Endometrial microvascular endothelial cells (primary cell): ENCODE measurements at regions not wholly inside any gene's neighbourhood (a gene's known extent, or its start where the extent isn't known, plus 50 kb on each side); places are given as distances from the start of the nearest gene placed in this dataset.
"Not testable (repeated sequence)": the region's sequence is repeated elsewhere in the genome, so short reads cannot be mapped to it uniquely, and the experiment has no call there.

Source experiments
- in situ Hi-C: cut with HindIII; loops from 2 replicates; pipeline ENCODE4 v1.10.0; 2017; ENCODE audit warnings: low sequenced_read_pairs, low pct_unique_long_range_greater_than_20kb; ENCODE audit errors: inconsistent ontology term

- in situ Hi-C loops: loop anchor here (25.0 kb wide), 1 partner anchor 104 kb away; the partner anchor contains the start of gene CAPZB
Observed at GRCh38 chr1:19591482-19592091, 52.5 kb upstream of the NBL1 start.

GRCh38 chr1:19585507-19585906 is 58.6 kb upstream of the NBL1 start:
- in situ Hi-C loops: loop anchor here (25.0 kb wide), 1 partner anchor 98 kb away; the partner anchor contains the start of gene CAPZB

GRCh38 chr1:19582318-19582717 is 61.8 kb upstream of the NBL1 start:
- in situ Hi-C loops: loop anchor here (25.0 kb wide), 1 partner anchor 95 kb away; the partner anchor contains the start of gene CAPZB

GRCh38 chr1:19581381-19581780 is 62.7 kb upstream of the NBL1 start:
- in situ Hi-C loops: loop anchor here (25.0 kb wide), 1 partner anchor 94 kb away; the partner anchor contains the start of gene CAPZB

- in situ Hi-C loops: loop anchor here (25.0 kb wide), 1 partner anchor 90 kb away; the partner anchor contains the start of gene CAPZB
Observed at GRCh38 chr1:19577561-19577960, 66.5 kb upstream of the NBL1 start.

- in situ Hi-C loops: loop anchor here (25.0 kb wide), 1 partner anchor 90 kb away; the partner anchor contains the start of gene CAPZB
Observed at GRCh38 chr1:19577036-19577435, 67.1 kb upstream of the NBL1 start.

GRCh38 chr1:19569786-19570185 is 74.3 kb upstream of the NBL1 start:
- in situ Hi-C loops: no loop called here

- in situ Hi-C loops: no loop called here
Observed at GRCh38 chr1:19567041-19567440, 77.1 kb upstream of the NBL1 start.

- in situ Hi-C loops: no loop called here
Observed at GRCh38 chr1:19564366-19564765, 79.0 kb upstream of the CAPZB start.

GRCh38 chr1:19563324-19564097 is 78.2 kb upstream of the CAPZB start:
- in situ Hi-C loops: no loop called here

GRCh38 chr1:19562847-19563246 is 77.5 kb upstream of the CAPZB start:
- in situ Hi-C loops: no loop called here

- in situ Hi-C loops: no loop called here
Observed at GRCh38 chr1:19560480-19560879, 75.1 kb upstream of the CAPZB start.

- in situ Hi-C loops: no loop called here
Observed at GRCh38 chr1:19559641-19560040, 74.3 kb upstream of the CAPZB start.

- in situ Hi-C loops: no loop called here
Observed at GRCh38 chr1:19557609-19558051, 72.3 kb upstream of the CAPZB start.

- in situ Hi-C loops: no loop called here
Observed at GRCh38 chr1:19554090-19554489, 68.8 kb upstream of the CAPZB start.

- in situ Hi-C loops: no loop called here
Observed at GRCh38 chr1:19552291-19553010, 67.1 kb upstream of the CAPZB start.

GRCh38 chr1:19551837-19552236 is 66.5 kb upstream of the CAPZB start:
- in situ Hi-C loops: not testable (repeated sequence)

GRCh38 chr1:19550437-19550836 is 65.1 kb upstream of the CAPZB start:
- in situ Hi-C loops: not testable (repeated sequence)

- in situ Hi-C loops: no loop called here
Observed at GRCh38 chr1:19547814-19548213, 62.5 kb upstream of the CAPZB start.
